HG02623 (cell line): ENCODE measurements at regions not wholly inside any gene's neighbourhood (a gene's known extent, or its start where the extent isn't known, plus 50 kb on each side); places are given as distances from the start of the nearest gene placed in this dataset.
"Not testable (repeated sequence)": the region's sequence is repeated elsewhere in the genome, so short reads cannot be mapped to it uniquely, and the experiment has no call there.

Experiments used
- ATAC-seq: cut with Tn5 transposase; IDR thresholded peaks from one replicate; pipeline ENCODE4 v1.9.1; 2021; ENCODE audit warnings: moderate library complexity; ENCODE audit not compliant: unreplicated experiment

DNA sequence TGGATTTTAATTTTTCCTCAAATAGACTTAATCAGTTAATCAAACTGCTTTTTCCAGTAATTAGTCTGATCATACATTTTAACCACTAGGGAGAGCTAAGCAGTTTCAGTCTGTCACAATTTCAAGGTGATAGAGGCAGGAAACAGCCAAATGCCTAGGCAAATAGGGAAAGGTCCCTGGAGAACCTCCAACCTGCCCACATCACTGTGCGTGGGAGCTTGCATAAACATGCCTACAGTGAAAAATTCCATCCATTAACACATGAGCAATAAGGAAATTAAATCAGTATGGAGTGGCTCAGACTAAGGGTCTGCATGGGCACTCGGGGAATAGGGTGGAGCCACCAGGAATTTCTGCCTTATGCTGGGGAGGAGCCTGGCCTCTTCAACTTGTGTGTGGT, 74.6 kb downstream of the AASDHPPT start:
- ATAC-seq = no peak

DNA sequence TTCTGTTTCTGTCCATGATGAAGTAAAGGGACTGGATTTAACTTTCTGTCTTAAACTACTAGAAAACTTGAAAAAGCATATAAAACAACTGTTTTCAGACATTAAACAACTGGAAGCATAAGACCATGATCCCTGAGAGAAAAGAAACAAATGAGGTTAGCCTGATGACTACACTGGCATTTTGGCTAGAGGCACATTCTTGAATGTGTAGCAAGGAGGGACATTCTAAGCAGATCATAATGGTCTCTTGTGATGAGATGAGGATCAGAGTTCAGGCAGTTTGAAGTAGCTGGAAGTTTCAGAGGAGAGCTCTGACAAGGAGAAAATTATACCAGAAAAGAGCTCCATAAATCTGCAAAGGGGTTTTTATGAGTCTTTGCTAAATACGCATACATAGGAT, 75.4 kb downstream of the AASDHPPT start:
- ATAC-seq = no peak

DNA sequence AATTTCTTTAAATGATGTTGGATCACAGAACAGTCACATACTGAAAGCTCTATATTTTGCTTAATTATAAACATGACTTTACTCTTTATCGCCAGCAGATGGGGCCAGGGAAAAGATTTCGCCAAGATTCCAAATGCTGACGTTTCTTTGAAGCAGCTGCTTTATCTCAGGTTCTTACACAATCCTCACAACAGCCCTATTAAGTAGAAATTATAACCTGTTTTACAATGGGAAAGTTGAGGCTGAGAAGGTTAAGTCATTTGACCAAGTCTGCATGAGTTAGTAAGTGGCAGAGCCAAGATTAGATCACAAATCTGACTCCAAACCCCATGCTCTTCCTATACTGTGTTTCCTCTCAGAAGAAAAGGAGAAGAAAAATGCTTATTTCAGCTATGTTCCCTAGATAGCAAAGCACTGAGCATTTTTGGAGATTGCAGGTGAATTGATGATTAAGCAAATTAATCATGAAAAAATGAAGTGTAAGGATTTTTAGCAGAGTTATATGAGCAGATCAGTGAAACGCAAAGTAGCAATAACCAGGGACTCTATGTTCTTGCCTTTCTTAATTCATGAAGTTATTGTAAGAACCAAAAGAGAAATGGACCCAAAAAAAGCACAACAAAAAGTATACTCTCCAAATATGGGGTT, 79.0 kb downstream of the AASDHPPT start:
- peak; percentile 71 for ATAC-seq

DNA sequence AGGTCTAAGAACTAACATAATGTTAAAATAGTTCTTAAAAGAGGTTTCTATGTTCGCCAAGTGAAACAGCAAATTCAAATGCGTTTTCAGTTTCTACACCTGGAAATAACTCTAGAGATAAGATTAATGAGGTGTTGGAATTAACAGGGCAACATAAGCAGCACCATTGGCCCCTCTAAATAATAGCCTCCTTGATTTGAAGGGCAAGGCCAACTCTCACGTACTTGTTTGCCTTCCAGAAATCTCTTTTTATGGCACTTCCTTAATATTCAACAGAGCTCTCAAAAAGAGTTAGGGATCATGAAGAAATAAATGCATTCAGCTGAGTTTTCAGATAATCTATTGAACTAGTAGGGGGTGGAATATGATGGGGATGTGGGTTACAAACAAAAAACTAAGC, 80.9 kb downstream of the AASDHPPT start:
- no peak for ATAC-seq

DNA sequence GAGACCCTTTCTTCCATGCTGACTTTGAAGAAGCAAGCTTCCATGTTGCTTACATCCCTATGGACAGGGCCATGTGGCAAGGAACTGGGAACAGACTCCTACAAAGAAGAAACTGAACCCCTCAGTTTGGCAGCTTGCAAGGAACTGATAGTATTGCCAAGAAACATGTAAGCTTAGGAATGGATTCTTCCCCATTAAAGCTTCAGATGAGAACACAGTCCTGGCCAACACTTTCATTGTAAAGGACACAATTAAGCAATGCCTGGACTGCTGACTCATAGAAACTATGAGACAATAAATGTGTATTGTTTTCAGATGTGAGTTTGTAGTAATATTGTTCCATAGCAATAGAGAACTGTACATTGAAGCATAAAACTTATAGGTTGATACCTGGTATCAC, 82.4 kb downstream of the AASDHPPT start:
- ATAC-seq = no peak

DNA sequence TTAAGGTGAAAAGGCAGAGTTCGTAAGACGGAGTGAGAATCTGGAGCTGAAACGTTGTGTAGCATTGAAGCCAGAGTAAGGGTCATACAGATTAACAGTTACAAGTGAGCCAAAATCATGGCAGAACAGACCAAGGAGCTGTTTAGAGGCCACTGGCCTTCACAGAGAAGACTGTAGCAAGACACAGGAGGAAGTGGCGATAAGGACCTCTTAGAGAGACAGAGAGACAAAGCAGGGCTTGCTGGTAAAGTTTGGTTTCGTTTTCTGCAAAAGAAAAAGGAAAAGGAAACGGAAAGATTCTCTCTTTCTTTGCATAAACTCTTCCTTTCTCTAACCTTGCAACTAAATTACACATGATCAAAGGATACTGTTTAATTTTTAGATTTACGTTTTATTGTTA, 83.0 kb downstream of the AASDHPPT start:
- no peak for ATAC-seq

DNA sequence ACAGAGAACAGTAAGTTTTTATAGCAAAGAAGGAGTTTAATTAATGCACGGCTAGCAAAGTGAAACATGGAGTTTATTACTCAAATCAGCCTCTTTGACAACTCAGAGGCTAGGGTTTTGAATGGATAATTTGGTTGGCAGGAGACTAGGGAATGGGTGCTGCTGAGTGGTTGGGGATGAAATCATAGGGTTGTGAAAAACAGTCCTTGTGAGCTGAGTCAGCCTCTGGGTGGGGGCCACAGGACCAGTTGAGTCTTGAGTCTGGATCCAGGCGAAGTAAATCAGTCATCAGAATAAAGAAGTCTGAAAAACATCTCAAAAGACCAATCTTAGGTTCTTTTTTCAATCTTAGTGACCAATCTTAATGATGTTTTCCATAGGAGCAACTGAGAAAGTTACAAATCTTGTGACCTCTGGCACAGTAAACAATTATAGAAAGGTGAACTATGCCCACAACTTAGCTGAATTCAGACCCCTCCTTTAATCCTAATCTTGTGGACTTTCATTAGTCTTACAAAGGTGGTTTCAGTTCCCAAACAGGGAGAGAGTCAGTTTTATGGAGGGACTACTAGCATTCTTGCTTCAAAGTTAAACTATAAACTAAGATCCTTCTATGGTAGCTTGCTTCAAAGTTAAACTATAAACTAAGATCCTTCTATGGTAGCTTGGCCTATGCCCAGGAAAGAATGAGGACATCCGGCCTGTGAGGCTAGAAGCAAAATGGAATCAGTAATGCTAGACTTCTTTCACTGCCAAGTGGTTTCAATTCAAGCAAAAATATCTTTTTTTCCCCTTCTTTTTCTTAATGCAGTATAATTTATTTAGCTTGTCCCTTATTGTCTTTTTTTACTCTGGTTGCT, 84.5 kb downstream of the AASDHPPT start:
- ATAC-seq = no peak

DNA sequence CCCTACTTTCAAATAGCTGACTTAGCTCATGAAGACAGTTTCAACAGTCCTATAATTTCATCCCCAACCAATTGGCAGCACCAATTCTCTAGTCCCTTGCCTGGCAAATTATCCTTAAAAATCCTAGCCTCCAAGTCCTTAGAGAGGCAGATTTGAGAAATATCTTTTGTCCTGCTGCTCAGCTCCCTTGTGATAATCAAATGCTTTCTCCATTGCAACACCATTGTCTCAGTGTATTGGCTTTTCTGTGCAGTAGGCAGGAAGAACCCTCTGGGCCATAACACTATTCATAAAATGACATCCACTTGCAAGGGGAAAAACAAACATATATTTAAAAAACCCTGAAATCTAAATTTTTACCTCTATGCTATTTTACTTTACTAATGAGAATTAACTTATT, 89.6 kb downstream of the AASDHPPT start:
- no peak for ATAC-seq

DNA sequence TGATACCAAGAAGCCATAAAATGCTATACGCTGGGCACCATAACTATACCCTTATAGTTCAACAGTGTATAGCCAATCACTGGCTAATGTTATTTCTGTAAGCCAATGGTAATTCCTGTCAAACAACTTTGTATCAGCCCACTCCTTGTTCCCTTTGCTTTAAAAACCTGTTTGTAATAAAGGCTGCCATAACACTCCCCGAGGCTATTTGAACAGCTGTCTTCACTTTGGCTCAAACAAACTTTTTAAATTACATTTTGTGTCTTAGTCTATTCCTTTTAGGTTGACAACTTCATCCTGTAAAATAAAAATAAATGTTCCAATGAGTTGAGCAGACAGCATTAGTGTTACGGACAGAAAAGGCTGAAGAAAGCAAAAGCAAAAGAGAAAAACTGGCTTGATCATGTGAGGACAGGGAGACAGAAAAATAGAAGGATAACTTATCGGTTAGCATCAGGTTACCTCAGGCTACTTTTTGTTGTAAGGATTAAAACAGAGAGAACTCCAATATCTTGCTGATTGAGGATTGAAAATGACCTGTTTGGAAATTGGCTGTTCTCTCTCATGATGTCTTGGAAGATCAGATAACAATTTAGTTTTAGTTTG, 95.0 kb downstream of the AASDHPPT start:
- ATAC-seq = no peak

DNA sequence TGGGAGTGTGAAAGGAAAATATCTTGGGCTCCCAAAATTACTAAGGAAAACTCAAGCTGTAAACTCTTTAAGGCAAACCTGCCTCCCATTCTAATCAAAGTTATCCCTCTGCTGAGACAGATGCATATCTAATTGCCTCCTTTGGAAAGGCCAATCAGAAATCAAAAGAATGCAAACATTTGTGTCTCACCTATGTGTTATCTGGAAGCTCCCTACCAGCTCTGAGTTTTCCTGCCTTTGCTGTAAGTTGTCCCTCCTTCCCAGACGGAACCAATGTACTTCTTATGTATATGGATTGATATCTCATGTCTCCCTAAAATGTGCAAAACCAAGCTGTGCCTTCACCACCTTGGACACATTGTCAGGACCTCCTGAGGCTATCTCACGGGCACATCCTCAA, 95.8 kb downstream of the AASDHPPT start:
- no peak for ATAC-seq

DNA sequence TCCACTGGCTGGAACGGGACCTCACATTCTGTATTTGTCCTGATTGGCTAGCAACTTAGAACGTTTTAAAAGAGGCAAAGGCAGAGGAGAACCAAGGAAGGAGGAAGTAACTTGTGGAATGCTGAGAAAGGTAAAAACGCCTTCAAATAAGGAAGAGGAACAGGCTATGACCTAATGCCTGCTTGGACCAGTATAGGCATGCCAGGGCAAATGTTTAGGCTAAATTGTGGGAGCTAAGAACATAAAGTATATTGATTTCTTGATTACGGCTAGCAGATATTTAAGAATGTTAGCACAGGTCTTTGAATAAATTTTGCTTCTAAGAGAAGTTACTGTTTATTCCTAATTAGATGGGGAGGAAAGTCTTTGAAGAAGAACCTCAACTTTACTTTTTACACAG, 96.5 kb downstream of the AASDHPPT start:
- not testable (repeated sequence) for ATAC-seq

DNA sequence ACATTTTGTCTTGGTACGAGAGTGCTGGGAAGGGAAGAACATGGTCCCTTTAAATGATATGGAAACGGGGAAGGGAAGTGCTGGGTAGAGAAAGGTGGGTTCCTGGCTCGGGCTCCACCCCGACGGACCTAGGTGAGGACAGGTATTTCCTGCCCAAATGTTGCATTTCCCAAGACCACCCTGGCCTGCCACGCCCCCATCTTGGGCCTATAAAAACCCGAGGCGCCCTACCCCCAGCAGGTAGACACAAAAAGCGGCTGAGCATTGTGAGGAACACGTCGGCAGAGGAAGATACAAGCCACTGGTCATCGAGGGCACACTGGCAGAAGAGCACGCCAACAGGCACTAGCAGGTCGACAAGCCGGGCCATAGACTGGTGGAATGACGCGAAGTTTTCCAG, 99.4 kb downstream of the AASDHPPT start:
- no peak for ATAC-seq

DNA sequence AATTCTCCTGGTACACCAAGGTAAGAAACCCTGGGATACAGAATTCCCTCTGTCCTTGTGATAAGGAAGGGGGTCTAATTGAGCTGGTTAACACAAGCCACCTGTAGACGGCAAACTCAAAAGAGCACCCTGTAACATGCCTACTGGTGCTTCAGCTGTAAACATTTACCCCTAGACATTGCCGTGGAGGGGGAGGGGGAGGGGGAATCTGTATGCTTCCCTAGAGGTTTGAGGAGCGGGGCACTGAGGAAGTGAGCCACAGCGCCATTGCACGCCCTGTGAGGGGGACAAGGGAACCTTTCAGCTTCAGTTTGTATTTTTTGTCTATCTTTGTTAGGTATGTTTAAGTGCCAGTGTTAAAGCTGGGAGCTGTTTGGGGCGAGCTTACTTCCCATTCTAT, 99.8 kb downstream of the AASDHPPT start:
- no peak for ATAC-seq

DNA sequence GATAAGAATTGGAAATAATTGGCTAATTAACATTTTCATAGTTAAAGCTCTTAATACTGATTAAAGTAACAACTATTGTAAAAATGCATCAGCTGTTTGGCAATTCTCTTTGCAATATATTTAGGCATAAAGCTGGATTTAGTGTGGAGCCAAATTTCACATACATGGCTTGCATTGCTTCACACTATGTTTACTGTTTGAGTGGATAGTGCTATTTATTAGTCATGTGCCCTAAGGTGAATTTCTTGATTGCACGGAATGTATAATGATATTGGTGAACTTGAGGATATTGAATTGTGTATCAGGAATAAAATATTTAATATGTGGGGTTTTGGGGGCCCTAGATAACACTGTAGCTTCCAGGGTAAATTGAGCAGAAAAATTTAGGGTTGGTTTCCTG, 100.9 kb downstream of the AASDHPPT start:
- no peak for ATAC-seq

DNA sequence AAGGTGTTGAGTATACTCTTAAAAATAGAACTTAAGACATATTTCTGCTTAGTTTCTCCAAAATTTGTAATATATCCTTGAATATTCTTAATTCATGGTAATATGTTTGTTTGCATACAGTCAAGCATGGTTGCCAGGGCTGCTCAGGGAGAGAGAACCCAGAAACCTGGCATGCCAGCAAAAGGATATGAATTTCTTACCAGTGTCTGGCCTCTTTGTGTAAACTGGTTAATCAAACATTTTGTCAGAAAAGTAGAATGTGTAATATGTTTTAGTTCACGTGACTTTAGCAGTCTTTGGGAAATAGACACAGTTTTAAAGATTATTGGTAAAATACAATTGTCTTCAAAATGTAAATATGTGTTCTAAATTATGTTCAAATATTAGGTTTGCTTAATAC, 101.6 kb downstream of the AASDHPPT start:
- ATAC-seq = no peak

DNA sequence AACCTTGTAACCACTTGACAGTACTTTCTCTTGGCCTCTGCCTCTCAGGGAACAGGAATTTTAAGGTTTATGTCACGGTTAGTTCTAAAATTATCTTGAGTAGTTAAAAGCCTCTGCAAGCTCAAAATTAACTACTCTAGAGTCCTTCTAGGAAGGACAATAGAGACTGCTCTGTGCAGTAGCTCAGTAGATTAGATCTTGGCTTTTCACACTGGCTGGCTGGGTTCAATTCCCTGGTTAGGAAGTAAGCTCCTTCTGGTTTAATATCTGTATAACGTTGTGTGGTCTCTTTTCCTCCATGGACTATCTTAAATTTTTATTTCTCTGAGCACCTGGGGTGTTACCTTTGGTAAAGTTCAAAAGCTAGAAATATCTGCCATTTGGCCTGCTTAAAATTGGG, 109.2 kb downstream of the AASDHPPT start:
- no peak for ATAC-seq

DNA sequence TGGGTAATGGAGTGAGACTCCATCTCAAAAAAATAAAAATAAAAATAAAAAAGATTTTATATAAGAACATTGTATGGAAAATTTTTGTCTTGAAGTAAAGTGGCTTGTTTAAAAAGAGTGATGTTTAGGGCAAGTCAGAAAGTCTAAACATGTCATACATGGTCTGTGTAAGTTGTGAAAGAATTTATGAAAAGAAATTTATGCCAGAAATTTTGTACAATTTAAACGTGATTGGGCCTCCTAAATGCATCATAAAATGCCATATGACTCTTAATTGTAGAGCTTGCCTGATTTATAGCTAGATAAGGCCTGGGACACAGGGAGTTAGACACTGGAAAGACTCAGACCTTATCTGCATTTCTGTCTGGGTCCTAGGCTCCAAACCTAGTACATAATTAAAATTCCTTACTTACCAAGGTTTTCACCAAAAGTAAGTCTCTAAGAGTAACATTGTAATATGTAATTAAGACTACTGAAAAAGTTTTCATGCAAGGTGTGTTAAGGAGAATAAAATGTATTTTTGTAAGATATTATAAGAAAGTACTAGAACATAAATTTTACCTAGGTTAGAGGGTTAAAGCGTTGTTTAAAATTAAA, 110.5 kb downstream of the AASDHPPT start:
- no peak for ATAC-seq

DNA sequence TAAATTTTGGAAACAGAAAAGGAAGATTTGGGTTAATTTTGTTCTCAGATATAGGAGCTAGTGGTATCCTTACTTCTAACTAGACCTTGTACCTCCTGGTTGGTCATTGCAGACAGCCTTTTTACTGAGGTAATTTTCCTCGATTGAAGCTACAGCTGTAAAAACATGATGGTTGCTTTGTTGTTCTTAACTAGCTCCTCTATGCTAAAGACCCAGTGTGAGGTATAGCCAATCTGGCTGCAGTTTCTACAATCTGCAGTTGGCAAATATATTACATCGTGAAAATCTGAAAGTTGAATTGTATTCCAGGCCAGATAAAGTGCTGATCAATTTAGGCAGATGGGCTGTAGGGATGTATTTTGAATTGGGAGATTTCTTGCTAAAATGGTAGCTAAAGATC, 116.5 kb downstream of the AASDHPPT start:
- ATAC-seq = no peak

DNA sequence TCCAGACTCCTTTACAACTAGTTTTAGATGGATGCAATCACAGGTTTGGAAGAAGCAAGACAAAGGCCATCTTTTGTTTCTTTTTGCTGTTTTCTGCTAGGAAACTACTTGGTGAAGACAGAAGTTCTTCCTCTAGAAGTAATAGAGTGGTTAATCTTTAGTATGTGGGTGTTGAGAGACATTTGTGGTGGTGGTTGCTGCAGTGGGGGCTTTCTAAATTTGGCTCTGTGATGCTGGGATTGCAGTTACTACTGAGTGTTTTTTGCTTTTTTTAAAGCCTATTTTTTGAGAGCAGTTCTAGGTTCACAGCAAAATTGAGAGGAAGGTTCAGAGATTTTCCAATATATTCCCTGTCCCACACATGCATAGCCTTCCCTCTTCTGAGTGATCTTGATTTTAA, 120.0 kb downstream of the AASDHPPT start:
- ATAC-seq = no peak

DNA sequence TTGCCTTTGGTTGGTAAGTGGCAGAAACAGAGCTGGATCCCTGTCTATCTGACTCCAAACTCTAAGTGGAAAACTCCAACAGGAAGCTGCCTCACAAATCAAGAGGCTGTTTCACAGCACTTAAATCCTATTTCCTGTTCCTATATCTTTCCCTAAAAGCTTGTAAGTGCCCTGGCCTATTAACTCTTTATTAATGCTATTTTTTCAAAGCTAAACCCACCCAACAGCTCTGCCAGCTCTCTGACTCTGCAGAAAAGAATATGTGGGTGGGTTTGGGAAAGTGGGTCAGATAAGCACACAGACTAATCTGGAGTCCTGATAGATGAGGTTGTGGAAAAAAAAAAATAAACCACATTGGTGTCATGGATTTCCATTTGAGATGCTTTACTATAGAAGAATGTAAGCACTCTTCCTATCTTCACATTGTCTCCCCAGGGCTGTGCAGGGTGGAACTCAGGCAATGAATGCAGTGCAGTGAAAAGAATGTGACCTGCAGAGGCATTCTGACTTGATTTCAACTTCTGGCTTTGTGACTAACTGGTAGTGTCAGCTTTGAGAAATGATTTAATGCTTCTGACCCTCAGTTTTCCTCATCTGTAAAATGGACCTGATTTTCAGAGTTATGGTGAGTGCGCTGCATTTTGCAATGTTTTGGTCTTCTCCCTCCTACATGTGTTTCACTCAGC, 125.6 kb downstream of the AASDHPPT start:
- no peak for ATAC-seq

DNA sequence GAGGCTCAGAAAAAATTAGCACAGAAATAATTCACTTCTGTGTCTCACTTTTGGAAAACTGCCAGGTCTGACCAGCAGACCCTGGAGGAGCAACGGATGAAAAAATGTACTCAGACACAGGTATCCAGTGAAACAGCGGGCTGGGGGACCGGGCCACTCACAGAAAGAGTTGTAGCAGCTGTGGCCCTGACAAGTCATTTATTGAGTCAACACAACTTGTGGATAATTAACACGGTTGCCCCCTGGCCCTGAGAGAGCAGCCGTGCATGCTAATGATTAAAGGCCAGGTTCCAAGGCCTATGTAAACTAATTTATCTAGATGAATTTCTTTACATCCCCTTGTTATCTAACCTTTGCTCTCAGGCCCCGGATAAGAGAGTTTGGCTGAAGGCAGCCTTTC, 131.3 kb downstream of the AASDHPPT start:
- ATAC-seq = no peak
